ENCODE measurements at regions not wholly inside any gene's neighbourhood (a gene's known extent, or its start where the extent isn't known, plus 50 kb on each side); places are given as distances from the start of the nearest gene placed in this dataset.

DNA sequence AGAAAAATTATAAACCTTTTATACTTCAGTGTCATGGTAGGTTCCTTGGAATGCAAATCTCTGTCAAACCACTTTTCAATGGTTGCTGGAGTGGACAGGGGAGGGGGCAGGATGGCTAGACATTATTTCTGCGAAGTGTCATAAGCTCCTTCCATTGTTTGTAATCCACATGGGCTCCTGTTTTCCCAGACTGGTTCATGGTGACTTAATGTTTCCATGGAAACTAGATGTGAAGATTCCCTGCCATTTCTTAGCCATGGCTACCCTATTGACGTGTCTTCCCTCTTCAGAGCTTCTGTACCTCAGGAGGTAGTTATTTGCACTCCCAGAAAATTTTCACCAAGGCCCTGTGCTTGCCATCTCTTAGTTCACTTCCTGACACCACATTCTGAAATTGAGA is 95.3 kb downstream of the UFM1 start:
- TF ChIP-seq, protein P1, sequence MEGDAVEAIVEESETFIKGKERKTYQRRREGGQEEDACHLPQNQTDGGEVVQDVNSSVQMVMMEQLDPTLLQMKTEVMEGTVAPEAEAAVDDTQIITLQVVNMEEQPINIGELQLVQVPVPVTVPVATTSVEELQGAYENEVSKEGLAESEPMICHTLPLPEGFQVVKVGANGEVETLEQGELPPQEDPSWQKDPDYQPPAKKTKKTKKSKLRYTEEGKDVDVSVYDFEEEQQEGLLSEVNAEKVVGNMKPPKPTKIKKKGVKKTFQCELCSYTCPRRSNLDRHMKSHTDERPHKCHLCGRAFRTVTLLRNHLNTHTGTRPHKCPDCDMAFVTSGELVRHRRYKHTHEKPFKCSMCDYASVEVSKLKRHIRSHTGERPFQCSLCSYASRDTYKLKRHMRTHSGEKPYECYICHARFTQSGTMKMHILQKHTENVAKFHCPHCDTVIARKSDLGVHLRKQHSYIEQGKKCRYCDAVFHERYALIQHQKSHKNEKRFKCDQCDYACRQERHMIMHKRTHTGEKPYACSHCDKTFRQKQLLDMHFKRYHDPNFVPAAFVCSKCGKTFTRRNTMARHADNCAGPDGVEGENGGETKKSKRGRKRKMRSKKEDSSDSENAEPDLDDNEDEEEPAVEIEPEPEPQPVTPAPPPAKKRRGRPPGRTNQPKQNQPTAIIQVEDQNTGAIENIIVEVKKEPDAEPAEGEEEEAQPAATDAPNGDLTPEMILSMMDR (IDR thresholded peaks at IDR 0.05): no peak
- TF ChIP-seq POLR2A (IDR thresholded peaks at IDR 0.05) (no peak), POLR2AphosphoS5 (IDR thresholded peaks at IDR 0.05) (no peak)

Data from gastroesophageal sphincter (tissue), 3 donors.